B cell (primary cell): ENCODE measurements at regions not wholly inside any gene's neighbourhood (a gene's known extent, or its start where the extent isn't known, plus 50 kb on each side); places are given as distances from the start of the nearest gene placed in this dataset.

Experiments used
- ATAC-seq: fragments of 200-7000 bp; cut with Tn5 transposase; one replicate; pipeline ENCODE4 v1.10.0; 2021; ENCODE audit warnings: low read depth, mild to moderate bottlenecking, moderate number of reproducible peaks, moderate library complexity
- CTCF ChIA-PET: fragments of 350-600 bp; sonication (Branson Sonifier 250); formaldehyde crosslinking; loops from one replicate; lab custom pipeline; 2021; ENCODE audit warnings: antibody characterized with exemption, inconsistent platforms; lab: Charles Lee
- POLR2A ChIA-PET: fragments of 350-600 bp; sonication (Branson Sonifier 250); formaldehyde crosslinking; loops from one replicate; lab custom pipeline; 2021; ENCODE audit warnings: antibody characterized with exemption; lab: Charles Lee
- DNase-seq: peaks from one replicate; pipeline ENCODE4 v3.0.0; 2013
- H2AFZ ChIP-seq: 2 replicates; pipeline ENCODE4 v1.6.1; 2012; ENCODE audit warnings: mild to moderate bottlenecking, low read depth, low read length; ENCODE audit not compliant: insufficient read depth, poor library complexity, severe bottlenecking
- H3K27ac ChIP-seq, 2 donors: 1 replicate in 1 of 2; 2 replicates in 1 of 2; pipeline ENCODE4 v1.5.1; 2012 to 2013; ENCODE audit warnings: low read length in 2 of 2, mild to moderate bottlenecking in 2 of 2, moderate library complexity in 1 of 2
- H3K27me3 ChIP-seq, 4 experiments: fragments of 200-600 bp in 1 of 4; sonication (generic) in 1 of 4; replicated peaks in 1 of 4; 1 replicate in 2 of 4; 2 replicates in 2 of 4; pipeline versions ENCODE4 v1.6.1 to v1.7.0; 2013 to 2016; ENCODE audit warnings: low read length in 3 of 4, mild to moderate bottlenecking in 2 of 4, mixed read lengths in 1 of 4, moderate library complexity in 1 of 4; ENCODE audit not compliant: insufficient read depth in 4 of 4, control insufficient read depth in 3 of 4; ENCODE audit errors: control extremely low read depth in 1 of 4
- H3K36me3 ChIP-seq, 2 experiments: replicated peaks in 1 of 2; 1 replicate in 1 of 2; 2 replicates in 1 of 2; pipeline versions ENCODE4 v1.6.1 to v1.7.1; 2013; ENCODE audit warnings: low read length in 1 of 2; ENCODE audit not compliant: insufficient read depth in 2 of 2, control insufficient read depth in 1 of 2; ENCODE audit errors: control extremely low read depth in 1 of 2, extremely low read depth in 1 of 2
- H3K4me1 ChIP-seq, 2 donors: fragments of 200-600 bp in 1 of 2; sonication (generic) in 1 of 2; 1 replicate in 1 of 2; 2 replicates in 1 of 2; pipeline versions ENCODE4 v1.5.1 to v1.6.1; 2013 to 2017; ENCODE audit warnings: low read length in 2 of 2; ENCODE audit not compliant: control insufficient read depth in 2 of 2, insufficient read depth in 2 of 2
- H3K4me2 ChIP-seq: replicated peaks from 2 replicates; pipeline ENCODE3; 2012; ENCODE audit warnings: mild to moderate bottlenecking, low read depth, low read length; ENCODE audit not compliant: poor library complexity, severe bottlenecking
- H3K4me3 ChIP-seq, 5 experiments: fragments of 200-600 bp in 1 of 5; sonication (generic) in 1 of 5; 1 replicate in 3 of 5; 2 replicates in 2 of 5; pipeline versions ENCODE4 v1.5.1 to v1.7.0; 2011 to 2016; ENCODE audit warnings: low read length in 4 of 5, mild to moderate bottlenecking in 4 of 5, low read depth in 2 of 5, control low read depth in 1 of 5, moderate library complexity in 1 of 5; ENCODE audit not compliant: insufficient read depth in 1 of 5; ENCODE audit errors: control extremely low read depth in 1 of 5, extremely low read depth in 1 of 5
- H3K79me2 ChIP-seq: fragments of 200-600 bp; sonication (generic); one replicate; pipeline ENCODE4 v1.6.0; 2016; ENCODE audit warnings: low read length; ENCODE audit not compliant: control insufficient read depth, insufficient read depth
- H3K9ac ChIP-seq: fragments of 200-600 bp; sonication (generic); 2 replicates; pipeline ENCODE4 v1.6.1; 2017; ENCODE audit warnings: mild to moderate bottlenecking, low read length, moderate library complexity
- H3K9me3 ChIP-seq, 3 donors: one replicate each; pipeline versions ENCODE4 v1.6.1 to v1.7.1; 2013; ENCODE audit warnings: low read length in 2 of 3; ENCODE audit not compliant: control insufficient read depth in 2 of 3, insufficient read depth in 1 of 3; ENCODE audit errors: control extremely low read depth in 1 of 3
- H4K20me1 ChIP-seq: 2 replicates; pipeline ENCODE4 v1.6.0; 2012; ENCODE audit warnings: mild to moderate bottlenecking, low read length; ENCODE audit not compliant: insufficient read depth, control insufficient read depth, poor library complexity, severe bottlenecking
- H3K27ac Mint-ChIP-seq: one replicate; pipeline ENCODE4 v1.8.0; 2021; ENCODE audit warnings: mixed read lengths
- H3K27me3 Mint-ChIP-seq: one replicate; pipeline ENCODE4 v1.8.0; 2021; ENCODE audit warnings: mixed read lengths
- H3K4me1 Mint-ChIP-seq: one replicate; pipeline ENCODE4 v1.8.0; 2021; ENCODE audit warnings: mixed read lengths
- H3K4me3 Mint-ChIP-seq: one replicate; pipeline ENCODE4 v1.8.0; 2021; ENCODE audit warnings: mixed read lengths
- H3K9me3 Mint-ChIP-seq: one replicate; pipeline ENCODE4 v1.8.0; 2022; ENCODE audit warnings: mixed read lengths; ENCODE audit not compliant: insufficient read depth
- EZH2 ChIP-seq: IDR thresholded peaks from 2 replicates; pipeline ENCODE4 v1.6.1; 2012; ENCODE audit warnings: borderline replicate concordance, low read depth, mild to moderate bottlenecking, moderate library complexity, low read length; ENCODE audit not compliant: insufficient read depth, poor library complexity, severe bottlenecking
- WGBS: methylation state at CpG from one replicate; pipeline ENCODE4 v1.1.5; 2013; ENCODE audit warnings: missing lambda C conversion rate; ENCODE audit not compliant: insufficient coverage; 5-methylcytosine and 5-hydroxymethylcytosine counted together
- intact Hi-C: fragments of 100-400 bp; cut with micrococcal nuclease; formaldehyde crosslinking; loops from one replicate; pipeline ENCODE4 v1.10.0; 2022
- TF ChIP-seq, protein P1 (sequence below): fragments of 200-600 bp; IDR thresholded peaks from one replicate; pipeline ENCODE4 v1.8.0; 2022; ENCODE audit warnings: antibody characterized with exemption, mild to moderate bottlenecking

DNA sequence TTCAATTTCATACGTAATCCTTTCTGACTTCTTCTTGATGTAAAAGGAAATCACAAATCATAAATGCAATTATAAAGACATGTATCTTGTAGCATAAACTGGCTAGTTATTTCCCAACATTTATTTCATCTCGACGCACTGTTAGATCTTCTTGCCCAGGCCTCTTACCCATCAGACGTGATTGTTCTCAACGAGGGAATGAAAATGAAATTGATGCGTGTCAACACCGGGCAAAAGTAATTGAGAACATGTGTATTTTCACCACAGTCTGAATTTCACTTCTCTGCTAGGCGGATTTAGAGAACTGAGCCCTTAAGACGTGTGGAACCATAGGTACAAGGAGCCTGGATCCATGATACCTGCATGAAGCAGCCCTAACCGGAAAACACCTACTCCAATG lies 519.7 kb downstream of the KCNT2 start:
- Mint-ChIP-seq H3K27ac (no peak overlapping the region), H3K27me3 (no peaks in the 10 kb centered on the region), H3K4me3 (no peak overlapping the region), H3K4me1 (no peaks in the 10 kb centered on the region), H3K9me3 (peaks cover 3% of the 10 kb centered on the region)
- DNase-seq (no peak), ATAC-seq (no peak)
- intact Hi-C loops, result no loop called here
- no peaks in the 10 kb centered on the region for H3K79me2 ChIP-seq
- H3K4me3 ChIP-seq, result no peak overlapping the region
- WGBS, result 85% methylated on average over 5 of the region's 10 CpGs
- no peaks in the 10 kb centered on the region for H3K36me3 ChIP-seq
- no peaks in the 10 kb centered on the region for H3K4me1 ChIP-seq
- no peaks in the 10 kb centered on the region for H4K20me1 ChIP-seq
- H3K9ac ChIP-seq, result no peak overlapping the region
- TF ChIP-seq, protein P1, sequence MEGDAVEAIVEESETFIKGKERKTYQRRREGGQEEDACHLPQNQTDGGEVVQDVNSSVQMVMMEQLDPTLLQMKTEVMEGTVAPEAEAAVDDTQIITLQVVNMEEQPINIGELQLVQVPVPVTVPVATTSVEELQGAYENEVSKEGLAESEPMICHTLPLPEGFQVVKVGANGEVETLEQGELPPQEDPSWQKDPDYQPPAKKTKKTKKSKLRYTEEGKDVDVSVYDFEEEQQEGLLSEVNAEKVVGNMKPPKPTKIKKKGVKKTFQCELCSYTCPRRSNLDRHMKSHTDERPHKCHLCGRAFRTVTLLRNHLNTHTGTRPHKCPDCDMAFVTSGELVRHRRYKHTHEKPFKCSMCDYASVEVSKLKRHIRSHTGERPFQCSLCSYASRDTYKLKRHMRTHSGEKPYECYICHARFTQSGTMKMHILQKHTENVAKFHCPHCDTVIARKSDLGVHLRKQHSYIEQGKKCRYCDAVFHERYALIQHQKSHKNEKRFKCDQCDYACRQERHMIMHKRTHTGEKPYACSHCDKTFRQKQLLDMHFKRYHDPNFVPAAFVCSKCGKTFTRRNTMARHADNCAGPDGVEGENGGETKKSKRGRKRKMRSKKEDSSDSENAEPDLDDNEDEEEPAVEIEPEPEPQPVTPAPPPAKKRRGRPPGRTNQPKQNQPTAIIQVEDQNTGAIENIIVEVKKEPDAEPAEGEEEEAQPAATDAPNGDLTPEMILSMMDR, result no peak
- no peak for TF ChIP-seq EZH2
- H3K27me3 ChIP-seq, result no peaks in the 10 kb centered on the region
- POLR2A ChIA-PET, result no interaction called here
- no peak overlapping the region for H3K27ac ChIP-seq
- H2AFZ ChIP-seq, result no peak overlapping the region
- H3K4me2 ChIP-seq, result no peak overlapping the region
- CTCF ChIA-PET, result no interaction called here
- H3K9me3 ChIP-seq, result no peaks in the 10 kb centered on the region

DNA sequence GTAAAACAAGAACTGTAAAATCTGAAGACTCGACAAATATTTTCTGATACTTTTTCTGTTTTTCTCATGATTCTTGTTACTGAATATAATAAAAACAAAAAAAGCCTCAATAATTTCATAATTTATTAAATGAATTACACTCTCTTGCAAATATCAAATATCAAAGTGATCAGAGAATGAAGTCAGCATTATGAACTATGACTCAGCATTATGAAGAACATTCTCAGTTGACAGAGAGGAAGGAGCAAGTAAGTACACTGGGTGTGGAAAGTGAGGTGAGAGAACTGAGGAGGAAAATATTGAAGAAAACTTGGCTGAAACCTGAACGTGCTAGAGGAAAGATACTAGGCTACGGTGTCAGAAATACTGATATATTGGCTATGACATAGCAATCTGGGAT lies 529.5 kb downstream of the KCNT2 start:
- Mint-ChIP-seq H3K27me3 (no peaks in the 10 kb centered on the region), H3K9me3 (no peaks in the 10 kb centered on the region), H3K4me1 (no peaks in the 10 kb centered on the region), H3K4me3 (no peak overlapping the region), H3K27ac (no peak overlapping the region)
- no peaks in the 10 kb centered on the region for H3K9me3 ChIP-seq
- no peak overlapping the region for H2AFZ ChIP-seq
- no peak overlapping the region for H3K9ac ChIP-seq
- TF ChIP-seq EZH2, result no peak
- TF ChIP-seq, protein P1, result no peak
- H3K4me1 ChIP-seq, result no peaks in the 10 kb centered on the region
- no peaks in the 10 kb centered on the region for H3K36me3 ChIP-seq
- no peak overlapping the region for H3K27ac ChIP-seq
- H3K27me3 ChIP-seq, result no peaks in the 10 kb centered on the region
- H3K79me2 ChIP-seq, result no peaks in the 10 kb centered on the region
- DNase-seq (no peak), ATAC-seq (no peak)
- H4K20me1 ChIP-seq, result no peaks in the 10 kb centered on the region
- H3K4me2 ChIP-seq, result no peak overlapping the region
- H3K4me3 ChIP-seq, result no peak overlapping the region
- ChIA-PET CTCF (no interaction called here), POLR2A (no interaction called here)
- intact Hi-C loops, result no loop called here
- WGBS, result no CpG with 5 or more reads among the region's 3 CpGs
